ENCODE measurements at regions not wholly inside any gene's neighbourhood (a gene's known extent, or its start where the extent isn't known, plus 50 kb on each side); places are given as distances from the start of the nearest gene placed in this dataset.

DNA sequence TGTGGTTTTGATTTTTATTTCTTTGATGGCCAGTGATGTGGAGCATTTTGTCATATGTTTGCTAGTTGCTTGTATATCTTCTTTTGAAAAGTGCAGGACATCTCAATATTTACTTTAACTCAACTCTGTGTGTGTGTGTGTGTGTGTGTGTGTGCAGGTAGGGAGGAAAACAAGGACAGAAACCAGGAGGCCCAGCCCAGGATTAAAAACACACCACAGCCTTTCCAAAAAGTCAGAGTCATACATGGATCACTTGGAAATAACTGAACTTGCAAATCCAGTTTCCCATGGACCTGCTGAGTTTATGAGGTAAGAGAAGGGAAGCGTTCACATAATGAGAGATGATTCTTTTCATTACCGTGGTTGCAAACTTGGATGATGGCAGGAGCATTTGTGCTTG is 189.9 kb upstream of the LYZL1 start:
- H3K4me3 ChIP-seq (ENCODE audit: low read depth, low read length) = no peak overlapping the region
- DNase-seq (ENCODE audit: low read depth, low spot score) = no peak
- in situ Hi-C loops (cut with HindIII; ENCODE audit: low sequenced_read_pairs) = no loop called here
- TF ChIP-seq, protein P1, sequence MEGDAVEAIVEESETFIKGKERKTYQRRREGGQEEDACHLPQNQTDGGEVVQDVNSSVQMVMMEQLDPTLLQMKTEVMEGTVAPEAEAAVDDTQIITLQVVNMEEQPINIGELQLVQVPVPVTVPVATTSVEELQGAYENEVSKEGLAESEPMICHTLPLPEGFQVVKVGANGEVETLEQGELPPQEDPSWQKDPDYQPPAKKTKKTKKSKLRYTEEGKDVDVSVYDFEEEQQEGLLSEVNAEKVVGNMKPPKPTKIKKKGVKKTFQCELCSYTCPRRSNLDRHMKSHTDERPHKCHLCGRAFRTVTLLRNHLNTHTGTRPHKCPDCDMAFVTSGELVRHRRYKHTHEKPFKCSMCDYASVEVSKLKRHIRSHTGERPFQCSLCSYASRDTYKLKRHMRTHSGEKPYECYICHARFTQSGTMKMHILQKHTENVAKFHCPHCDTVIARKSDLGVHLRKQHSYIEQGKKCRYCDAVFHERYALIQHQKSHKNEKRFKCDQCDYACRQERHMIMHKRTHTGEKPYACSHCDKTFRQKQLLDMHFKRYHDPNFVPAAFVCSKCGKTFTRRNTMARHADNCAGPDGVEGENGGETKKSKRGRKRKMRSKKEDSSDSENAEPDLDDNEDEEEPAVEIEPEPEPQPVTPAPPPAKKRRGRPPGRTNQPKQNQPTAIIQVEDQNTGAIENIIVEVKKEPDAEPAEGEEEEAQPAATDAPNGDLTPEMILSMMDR (IDR thresholded peaks at IDR 0.05; ENCODE audit: low read depth, low read length) = no peak

DNA sequence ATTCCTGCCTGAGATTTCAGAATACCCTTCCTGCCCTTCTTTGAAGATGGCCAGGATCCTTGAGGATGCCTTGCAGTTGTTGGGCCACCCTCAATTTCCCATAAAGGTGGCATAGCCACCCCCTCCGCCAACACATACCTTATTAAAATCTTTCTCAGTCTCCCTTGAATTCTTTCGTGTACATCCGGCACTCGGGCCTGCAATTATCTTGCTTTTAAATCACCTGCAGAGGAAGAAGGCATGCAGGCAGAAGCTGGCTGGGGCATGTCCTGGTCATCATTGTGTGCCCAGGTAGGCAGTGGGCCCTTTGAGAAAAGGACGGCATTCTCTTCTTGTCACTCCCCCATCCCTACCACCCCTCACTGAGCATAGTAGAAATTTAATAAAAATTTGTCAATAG is 189.5 kb upstream of the LYZL1 start:
- DNase-seq (ENCODE audit: low read depth, low spot score) = no peak
- in situ Hi-C loops (cut with HindIII; ENCODE audit: low sequenced_read_pairs) = no loop called here
- no peak overlapping the region for H3K4me3 ChIP-seq (ENCODE audit: low read depth, low read length)
- TF ChIP-seq, protein P1 (IDR thresholded peaks at IDR 0.05; ENCODE audit: low read depth, low read length) = no peak

DNA sequence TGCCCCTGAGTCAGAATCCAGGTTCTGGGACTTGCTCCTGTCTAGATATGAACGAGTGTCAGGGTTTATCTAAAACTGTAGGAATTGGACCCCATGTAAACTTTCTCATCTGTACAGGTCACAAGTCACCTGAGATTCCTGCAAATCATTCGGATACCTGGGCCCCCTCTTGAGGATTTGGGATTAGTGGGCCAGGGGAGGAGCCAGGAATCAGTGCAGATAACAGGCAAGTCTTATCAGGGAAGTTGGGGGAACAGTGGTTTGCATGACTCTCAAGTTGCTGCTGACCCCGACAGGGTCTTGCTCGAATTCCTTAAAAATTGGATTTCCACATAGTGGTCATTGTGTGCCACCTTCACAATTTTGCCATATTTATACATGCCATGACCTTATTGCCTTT is 188.4 kb upstream of the LYZL1 start:
- in situ Hi-C loops (cut with HindIII; ENCODE audit: low sequenced_read_pairs) = no loop called here

DNA sequence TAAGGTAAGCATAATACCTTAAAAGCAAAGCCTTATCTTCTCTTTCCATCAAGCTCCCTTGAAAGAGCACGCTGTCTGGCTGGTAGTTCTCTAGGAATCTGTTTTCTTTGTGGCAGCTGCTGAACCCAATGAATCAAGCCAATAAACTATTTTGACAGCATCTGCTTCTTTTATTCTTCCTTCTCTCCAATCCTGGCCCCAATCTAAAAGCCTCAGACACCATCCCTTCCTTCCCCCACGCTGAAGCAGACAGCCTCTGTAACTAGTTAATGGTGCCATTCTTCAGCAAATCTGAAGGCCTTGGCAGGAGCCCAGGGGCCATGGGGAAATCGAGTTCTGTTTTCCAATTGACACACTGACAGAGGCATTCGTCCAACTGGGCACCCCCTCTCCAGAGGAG is 186.6 kb upstream of the LYZL1 start:
- in situ Hi-C loops (cut with HindIII; ENCODE audit: low sequenced_read_pairs) = no loop called here
- TF ChIP-seq, protein P1 (IDR thresholded peaks at IDR 0.05; ENCODE audit: low read depth, low read length) = no peak
- DNase-seq (ENCODE audit: low read depth, low spot score) = no peak
- H3K4me3 ChIP-seq (ENCODE audit: low read depth, low read length) = no peak overlapping the region

More for the DNA sequence above, 188.4 kb upstream of the LYZL1 start:
- DNase-seq (ENCODE audit: low read depth, low spot score) = no peak
- TF ChIP-seq, protein P1 (IDR thresholded peaks at IDR 0.05; ENCODE audit: low read depth, low read length) = no peak
- no peak overlapping the region for H3K4me3 ChIP-seq (ENCODE audit: low read depth, low read length)

DNA sequence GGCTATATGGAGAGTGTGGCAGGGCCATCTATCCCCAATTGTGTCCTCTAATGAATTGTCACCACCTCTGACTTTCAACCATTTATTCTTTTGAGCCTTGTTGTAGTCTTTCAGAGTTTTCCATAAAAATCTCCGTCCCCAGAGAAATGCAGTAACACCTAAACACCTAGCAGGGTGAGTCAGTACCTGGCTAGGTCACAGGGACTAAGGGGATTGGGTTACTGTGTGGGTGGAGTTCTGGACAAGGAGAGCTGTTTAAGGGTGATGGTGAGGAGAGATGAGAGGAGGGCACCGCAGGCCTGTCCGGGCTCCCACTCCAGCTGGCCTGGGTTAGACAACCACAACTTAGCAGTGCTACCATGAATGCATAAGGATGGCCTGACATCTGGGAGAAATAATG is 186.2 kb upstream of the LYZL1 start:
- TF ChIP-seq, protein P1 (IDR thresholded peaks at IDR 0.05; ENCODE audit: low read depth, low read length) = no peak
- in situ Hi-C loops (cut with HindIII; ENCODE audit: low sequenced_read_pairs) = no loop called here
- DNase-seq (ENCODE audit: low read depth, low spot score) = no peak
- no peak overlapping the region for H3K4me3 ChIP-seq (ENCODE audit: low read depth, low read length)

DNA sequence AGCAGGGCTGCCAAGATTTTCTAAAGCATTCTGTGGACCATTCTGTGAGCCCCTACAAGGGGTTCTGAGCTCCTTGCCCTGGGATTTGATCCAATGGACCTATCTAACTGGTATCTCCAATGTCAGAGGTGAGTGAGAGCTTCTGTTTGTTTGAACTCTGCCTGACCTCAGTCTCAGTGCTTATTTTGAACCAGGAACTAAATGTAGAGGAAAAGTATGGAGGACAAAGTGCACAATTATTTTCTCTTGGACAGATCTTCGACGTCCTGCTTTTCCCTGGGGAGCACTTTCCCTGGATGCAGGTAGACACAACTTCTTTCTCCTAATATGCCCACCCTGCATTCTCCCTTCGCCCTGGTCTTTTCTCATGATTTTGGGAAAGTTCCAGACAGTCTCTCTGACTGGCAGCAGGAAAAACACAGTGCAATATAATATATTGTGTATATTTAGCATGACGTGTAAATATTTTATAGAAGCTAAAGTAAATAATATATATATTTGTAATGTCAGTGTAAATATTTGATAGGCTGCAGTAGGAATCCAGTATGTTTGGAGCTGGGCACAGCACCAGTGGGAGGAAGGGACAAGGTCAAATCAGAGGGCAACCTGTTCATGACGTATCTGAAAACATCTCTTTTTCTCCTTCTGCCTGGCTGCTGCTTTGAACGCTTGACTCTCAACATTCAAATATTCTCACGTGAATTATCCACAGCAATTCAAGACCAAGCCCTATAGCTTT is 184.0 kb upstream of the LYZL1 start:
- in situ Hi-C loops (cut with HindIII; ENCODE audit: low sequenced_read_pairs) = no loop called here
- TF ChIP-seq, protein P1 (IDR thresholded peaks at IDR 0.05; ENCODE audit: low read depth, low read length) = no peak
- no peak for DNase-seq (ENCODE audit: low read depth, low spot score)
- H3K4me3 ChIP-seq (ENCODE audit: low read depth, low read length) = no peak overlapping the region
